ENCODE measurements at regions not wholly inside any gene's neighbourhood (a gene's known extent, or its start where the extent isn't known, plus 50 kb on each side); places are given as distances from the start of the nearest gene placed in this dataset.
"Not testable (repeated sequence)": the region's sequence is repeated elsewhere in the genome, so short reads cannot be mapped to it uniquely, and the experiment has no call there.

DNA sequence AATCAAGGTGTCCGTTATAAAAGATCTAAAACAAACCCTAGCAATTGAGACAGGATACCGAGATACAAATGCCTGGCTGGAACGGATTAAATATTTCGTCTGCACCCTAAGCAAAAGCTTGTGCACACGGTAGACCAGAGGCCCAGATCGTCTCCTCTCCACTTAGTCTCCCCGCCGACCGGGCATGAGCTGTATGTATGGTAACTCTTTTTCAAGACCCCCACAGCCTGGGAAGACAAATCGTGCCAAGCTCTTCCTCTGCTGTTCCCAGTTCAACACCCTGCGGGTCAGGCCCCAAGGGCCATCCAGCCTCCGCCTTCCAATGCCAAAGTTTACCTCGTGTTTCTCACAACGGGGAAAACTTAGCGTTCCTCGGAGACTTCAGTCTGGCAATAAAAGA is 285.7 kb upstream of the GALNT17 start:
- DNase-seq: no peak

DNA sequence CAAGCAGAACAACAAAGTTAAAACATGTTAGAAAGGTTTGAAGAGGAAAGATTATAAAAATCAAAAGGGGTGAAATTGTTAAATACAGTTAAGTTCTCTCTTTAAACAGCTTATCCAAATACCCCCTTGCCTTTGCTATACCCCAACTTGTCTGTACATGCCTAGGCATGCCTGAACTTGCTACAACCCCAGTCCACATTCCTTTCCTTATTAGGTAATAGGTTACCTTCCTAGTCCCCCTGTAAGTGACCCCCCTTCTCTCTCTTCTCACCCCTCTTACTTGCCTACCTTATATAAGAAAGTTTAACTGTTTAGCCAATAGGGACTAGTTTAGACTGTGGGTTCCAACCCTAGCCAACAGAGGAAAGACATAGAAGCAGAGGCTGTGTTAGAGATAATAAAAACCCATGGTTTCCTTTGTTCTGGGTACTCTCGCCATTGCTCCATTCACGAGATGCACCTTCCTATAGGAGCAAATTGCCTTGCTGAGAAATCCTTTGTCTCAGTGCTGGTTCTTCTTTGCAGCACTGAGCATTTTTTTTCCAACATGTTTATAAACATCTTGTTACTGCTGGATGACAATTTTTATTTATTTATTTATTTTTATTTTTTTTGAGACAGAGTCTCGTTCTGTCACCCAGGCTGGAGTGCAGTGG is 282.2 kb upstream of the GALNT17 start:
- DNase-seq: no peak

DNA sequence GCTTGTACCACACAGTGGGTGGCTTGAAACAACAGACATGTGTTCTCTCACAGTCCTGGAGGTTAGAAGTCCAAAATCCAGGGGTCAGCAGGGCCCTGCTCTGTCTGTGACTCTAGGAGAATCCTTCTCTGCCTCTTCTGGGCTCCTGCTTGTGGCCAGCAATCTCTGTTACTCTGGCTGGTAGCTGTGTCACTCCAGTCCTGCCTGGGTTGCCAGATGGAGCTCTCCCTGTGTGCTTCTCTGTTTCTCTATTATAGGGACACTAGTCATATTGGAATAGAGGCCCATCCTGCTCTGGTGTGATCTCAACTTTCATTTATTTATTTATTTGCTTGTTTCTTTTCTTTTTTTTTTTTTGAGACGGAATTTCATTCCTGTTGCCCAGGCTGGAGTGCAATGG is 276.6 kb upstream of the GALNT17 start:
- no peak for DNase-seq

DNA sequence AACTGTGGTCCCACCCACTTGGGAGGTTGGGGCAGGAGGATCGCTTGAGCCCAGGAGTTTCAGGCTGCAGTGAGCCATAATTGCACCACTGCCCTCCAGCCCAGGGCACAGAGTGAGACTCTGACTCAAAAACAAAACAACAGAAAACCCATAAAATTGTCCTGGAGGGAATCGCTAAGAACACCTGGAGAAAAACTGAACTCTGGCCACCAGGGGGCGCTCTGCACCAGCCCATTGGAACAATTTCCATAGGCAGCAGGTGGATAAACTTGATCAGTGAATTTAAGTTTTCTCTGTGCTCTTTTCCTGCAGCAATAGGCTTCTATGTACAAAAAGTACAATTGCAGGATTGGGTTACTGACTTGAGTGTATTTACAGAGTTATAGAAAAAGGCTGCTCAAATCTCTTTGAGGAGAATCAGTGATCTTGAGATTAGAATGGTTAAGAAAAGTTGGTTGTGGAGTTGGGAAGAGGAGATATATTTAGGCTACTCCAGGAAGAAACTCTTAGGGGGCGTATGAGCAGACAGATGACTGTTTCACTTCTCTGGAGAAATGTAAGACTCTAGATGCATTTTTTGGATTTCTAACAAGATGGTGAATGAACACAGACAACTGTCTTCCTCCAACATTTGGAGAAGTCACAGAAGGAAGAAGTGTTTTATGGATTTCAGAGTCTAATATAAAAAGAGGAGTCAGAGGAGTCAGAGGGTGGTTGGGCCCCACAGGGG is 274.9 kb upstream of the GALNT17 start:
- DNase-seq: peak; percentile 39

DNA sequence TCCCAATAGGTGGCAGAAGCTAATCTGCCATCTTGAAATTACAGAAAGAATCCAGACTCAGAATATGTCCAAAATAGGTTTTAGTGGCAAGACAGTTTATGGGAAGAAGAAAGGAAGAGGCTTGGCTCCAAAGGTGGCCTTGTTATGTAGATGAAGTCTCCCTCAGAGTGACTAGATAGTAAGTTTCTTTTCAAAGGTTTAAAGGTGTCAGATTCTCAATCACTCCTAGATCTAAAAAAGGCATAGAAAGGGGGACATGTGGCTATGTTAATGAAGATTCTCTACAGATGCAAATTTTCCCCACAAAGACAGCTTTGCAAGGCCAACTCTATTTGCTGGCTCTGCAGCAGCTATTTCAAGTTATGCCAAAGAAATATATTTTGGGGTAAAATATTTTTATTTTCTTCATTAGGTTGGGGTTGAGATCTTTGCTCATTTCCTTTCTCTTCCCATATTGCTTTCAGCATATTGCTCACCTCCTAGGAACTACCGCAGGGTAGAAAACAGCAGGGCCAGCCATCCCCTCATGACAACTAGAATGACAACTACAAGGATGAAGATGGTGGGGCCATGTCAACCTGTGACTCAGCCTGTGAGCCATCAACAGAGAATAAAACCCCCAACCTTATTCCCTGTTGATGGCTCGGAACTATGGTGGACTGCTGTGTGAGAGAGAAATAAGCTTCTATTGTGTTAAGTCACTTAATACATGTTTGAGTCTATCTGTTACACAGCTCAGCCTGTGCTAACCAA is 274.0 kb upstream of the GALNT17 start:
- DNase-seq: no peak

DNA sequence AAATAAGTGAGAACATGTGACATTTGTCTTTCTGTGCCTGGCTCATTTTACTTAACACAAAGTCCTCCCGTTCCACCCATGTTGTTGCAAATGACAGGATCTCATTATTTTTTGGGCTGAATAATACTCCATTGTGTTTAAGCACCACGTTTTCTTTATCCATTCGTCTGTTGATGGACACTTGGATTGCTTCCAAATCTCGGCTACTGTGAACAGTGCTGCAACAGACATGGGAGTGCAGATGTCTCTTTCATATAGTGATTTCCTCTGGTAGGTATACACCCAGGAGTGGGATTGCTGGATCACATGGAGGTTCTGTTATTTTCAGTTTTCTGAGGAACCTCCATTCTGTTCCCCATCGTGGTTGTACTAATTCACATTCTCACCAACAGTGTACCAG is 264.4 kb upstream of the GALNT17 start:
- no peak for DNase-seq

DNA sequence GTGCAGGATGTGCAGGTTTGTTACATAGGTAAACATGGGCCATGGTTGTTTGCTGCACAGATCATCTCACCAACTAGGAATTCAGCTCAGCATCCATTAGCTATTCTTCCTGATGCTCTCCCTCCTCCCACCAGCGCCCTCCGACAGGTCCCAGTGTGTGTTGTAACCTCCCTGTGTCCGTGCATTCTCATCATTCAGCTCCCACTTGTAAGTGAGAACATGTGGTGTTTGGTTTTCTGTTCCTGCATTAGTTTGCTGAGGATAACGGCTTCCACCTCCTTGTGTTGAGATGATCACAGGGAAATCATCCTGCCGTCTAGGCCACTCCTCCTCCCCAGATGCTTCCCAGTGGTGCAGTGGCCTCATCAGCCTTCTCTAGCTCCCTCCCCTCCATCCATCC is 261.6 kb upstream of the GALNT17 start:
- DNase-seq: no peak

DNA sequence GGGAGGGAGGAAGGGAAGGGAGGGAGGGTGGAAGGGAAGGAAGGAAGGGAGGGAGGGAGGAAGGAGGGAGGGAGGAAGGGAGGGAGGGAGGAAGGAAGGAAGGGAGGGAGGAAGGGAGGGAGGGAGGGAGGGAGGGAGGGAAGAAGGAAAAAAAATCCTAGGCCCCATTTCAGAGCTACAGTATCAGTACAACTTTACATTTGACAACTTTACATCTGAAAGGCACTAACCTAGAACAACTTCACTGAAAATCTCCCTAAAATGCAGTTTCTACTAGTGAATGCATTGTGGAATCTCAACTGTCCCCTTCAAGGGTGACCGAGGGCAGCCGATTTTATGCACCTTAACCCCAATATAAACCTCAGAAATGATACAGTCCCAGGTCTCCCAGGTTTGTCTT is 259.8 kb upstream of the GALNT17 start:
- DNase-seq: no peak

DNA sequence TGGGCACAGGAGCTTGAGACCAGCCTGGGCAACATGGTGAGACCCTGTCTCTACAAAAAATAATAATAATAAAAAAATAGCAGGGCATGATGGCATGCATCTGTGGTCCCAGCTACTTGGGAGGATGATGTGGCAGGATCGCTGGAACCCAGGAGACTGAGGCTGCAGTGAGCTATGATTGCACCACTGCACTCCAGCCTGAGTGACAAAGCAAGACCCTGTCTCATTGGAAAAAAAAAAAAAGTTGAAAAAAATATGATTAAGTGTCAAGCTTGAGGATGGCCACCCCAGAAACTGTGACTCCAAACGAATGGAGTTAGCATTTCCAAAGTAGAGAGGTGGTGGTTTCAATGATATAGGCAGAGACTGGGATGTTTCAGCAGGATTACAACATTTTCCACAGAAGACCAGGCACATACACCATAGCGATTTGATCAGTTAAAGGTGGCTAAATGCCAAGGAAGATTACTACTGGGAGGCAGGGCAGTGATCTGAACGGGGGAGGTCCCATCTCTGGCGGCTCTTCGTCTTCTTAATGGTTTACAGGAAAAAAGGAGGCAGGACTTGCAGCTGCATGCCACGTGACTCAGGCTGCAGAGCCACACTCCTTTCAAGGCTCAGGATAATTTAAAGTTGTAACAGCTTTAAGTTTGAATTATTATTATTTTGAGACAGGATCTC is 250.6 kb upstream of the GALNT17 start:
- no peak for DNase-seq

DNA sequence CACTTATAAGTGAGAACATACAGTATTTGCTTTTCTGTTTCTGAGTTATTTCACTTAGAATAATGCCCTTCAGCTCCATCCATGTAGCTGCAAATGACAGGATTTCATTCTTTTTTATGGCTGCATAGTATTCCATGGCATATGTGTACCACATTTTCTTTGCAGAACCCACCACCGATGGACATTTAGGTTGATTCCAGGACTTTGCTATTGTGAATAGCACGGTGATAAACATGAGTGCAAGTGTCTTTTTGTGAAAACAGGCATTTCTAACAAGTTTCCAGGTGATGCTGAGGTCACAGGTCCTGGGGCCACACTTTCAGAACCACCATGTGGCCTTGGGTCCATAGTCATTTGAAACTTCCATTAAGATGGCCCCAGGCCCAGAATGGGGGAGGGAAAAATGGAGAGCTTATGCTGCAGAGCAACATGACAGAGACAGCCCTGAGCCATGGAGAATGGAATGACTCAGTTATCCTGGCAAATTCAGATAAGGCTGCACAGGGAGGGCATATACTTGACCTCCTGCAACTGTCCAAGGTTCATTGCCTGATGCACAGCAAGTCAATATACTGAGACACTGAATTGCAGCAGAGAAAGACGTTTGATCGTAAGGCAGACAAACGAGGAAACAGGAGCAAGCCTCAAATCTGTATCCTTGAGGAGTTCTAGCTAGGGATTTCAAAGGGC is 248.0 kb upstream of the GALNT17 start:
- no peak for DNase-seq

DNA sequence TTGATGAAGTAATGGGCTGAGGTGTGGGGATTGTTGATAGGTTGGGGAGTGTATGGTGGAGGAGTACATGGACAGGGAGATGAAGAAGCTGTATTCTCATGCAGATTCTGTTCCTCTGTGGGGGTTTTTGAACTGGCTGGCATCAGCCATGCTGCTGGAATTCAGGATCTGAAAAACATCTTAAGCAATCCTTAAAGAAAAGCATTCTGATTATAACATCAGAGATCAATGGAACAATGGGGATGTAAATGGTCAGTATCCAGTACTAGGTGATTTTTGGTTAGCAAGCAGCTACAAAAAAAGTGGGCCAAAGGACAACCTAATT is 247.5 kb upstream of the GALNT17 start:
- no peak for DNase-seq

DNA sequence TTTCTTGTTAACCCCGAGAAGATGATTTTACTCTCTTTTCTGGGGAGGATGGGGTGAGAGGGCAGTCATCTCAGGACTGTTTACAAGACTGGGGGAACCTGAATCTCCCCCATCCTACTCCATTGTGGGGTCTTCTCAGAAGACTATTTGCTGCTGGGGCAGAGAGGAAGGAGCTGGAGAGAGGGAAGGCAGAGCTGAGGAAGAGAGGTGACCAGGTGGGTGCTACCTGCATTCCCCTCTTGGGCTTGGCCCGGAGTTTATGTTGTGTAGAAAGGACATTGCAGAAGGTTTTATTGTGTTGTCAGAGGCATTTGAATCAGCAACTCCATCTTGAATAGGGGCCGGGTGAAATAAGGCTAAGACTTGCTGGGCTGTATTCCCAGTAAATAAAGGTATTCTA is 247.1 kb upstream of the GALNT17 start:
- no peak for DNase-seq

DNA sequence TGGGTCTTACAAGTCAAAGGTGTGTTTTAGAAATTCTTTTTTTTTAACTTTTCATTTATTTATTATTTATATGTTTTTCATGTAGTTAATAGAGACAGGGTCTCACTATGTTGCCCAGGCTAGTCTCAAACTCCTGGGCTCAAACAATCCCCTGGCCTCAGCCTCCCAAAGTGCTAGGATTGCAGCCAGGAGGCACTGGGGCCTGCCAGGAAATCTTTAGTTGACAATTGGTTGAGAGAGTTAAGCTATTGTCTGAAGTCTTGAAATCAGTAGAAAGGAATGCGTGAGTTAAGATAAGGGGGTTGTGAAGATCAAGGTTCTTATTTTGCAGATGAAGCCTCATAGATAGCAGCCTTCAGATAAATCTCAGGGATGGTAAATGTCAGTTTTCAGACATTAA is 245.4 kb upstream of the GALNT17 start:
- DNase-seq: no peak

DNA sequence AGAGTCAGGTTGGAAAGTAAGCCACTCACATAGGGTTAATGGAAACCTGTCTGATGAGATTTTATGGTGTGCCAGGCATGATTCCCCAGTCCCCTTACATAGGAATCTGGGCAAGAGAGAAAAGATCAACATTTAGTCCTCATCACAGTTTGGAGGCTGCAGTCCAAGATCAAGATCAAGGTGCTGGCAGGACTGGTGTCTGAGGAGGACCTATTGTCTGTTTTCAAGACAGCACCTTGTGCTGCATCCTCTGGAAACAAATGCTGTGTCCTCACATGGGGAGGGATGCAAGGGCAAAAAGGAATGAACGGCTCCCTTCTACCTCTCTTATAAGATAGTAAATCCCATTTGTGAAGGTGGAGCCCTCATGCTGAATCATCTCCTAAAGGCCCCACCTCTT is 244.8 kb upstream of the GALNT17 start:
- no peak for DNase-seq

DNA sequence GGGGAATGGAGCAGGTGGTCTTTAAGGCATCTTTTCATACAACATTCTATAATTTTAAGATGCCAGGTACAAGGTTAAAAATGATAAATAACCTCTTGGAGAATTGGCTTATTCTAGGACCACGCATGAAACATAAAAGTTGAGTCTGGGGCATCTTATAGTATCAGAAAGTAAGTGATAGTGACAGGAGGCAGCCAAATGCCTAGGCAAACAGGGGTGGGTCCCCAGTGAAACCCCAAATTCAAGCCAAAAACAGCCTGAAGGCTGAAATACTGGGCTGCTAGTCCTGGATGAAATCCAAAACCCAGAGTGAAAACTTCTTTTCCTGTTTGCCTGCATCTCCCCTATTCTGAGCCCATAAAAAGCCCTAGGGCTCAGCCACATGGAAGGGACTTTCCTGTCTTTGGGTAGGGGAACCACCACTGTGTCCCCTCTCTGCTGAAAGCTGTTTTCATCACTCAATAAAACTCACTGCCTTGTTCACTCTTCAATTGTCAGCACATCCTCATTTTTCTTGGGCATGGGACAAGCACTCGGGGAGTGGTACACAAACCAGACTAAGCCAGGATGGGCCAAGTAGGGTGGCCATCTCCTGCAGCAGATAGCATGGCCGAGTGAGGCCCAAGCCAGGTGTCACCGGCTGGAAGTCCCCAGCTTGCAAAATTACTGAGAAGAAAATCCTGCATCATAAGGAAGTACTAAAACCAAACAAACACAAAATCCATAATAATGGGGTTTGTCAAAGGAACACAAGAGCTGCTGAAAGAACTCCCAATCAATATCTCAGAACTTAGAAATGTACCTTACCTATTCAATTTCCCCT is 241.6 kb upstream of the GALNT17 start:
- no peak for DNase-seq

DNA sequence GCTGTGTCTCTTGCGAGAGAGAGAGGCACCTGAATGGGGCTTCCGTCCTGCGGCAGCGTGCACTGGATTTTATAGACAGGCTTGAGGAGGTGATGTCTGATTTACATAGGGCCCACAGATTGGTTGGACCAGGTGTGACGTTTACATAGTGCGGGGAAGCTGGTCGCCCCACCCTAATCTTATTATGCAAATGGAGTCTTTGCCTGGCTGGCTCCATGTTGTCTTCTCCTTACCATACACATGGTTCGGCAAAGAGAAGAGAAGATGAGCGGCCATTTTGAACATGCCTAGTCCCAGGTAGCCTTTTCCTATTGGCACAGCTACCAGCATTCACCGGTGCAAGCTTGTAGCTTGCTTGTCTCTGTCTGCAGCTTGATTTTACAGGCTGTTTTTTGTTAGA is 238.5 kb upstream of the GALNT17 start:
- DNase-seq: no peak

DNA sequence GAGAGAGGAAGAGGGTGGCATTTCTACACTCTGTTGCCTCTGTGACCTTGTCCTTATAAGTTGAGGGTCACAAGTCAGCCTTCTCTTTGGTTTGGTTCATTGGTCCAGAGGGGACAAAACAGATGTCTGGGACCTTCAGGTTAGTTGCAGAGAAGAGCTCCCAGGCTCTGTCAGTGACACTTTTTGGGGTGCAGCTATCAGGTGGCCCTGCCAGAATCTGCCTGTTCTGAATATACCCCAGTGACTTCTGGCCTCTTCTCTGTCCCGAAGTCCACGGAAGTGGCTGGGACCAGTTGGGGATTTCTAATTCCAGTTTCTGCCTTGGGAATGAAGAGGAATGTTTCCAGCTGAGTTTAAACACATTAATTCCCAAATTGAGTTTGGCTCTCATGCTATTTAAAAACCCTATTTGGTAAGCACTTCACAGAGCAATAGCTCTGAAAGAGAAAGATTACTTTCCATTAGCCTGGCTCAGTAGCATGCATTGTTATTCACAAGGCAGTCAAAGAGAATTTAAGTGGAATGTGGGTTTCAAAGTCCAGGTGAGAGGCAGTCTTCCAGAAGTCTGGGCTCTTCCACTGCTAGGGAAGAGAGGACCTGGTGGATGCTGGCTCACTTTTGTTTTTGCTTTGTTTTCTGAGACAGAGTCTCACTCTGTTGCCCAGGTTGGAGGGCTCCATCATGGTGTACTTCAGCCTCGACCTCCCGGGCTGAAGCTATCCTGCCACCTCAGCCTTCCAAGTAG is 237.8 kb upstream of the GALNT17 start:
- DNase-seq: no peak

DNA sequence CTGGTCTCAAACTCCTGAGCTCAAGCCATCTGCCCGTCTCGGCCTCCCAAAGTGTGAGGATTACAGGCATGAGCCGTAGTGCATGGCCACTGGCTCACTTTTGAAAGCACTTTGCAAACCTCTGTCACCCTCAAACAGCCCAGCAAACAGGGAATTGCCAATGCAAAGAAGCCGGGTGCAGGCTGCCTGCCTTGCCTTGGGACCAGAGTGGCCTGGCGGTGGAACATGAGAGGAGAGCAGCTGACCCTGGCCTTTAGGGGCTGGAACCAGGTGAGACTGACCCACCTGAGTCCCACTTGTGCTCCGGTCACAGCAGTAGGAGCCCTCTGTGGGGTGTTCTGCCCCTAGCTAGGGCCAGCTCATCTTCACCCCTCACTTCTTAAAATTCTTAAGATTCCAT is 237.1 kb upstream of the GALNT17 start:
- no peak for DNase-seq

DNA sequence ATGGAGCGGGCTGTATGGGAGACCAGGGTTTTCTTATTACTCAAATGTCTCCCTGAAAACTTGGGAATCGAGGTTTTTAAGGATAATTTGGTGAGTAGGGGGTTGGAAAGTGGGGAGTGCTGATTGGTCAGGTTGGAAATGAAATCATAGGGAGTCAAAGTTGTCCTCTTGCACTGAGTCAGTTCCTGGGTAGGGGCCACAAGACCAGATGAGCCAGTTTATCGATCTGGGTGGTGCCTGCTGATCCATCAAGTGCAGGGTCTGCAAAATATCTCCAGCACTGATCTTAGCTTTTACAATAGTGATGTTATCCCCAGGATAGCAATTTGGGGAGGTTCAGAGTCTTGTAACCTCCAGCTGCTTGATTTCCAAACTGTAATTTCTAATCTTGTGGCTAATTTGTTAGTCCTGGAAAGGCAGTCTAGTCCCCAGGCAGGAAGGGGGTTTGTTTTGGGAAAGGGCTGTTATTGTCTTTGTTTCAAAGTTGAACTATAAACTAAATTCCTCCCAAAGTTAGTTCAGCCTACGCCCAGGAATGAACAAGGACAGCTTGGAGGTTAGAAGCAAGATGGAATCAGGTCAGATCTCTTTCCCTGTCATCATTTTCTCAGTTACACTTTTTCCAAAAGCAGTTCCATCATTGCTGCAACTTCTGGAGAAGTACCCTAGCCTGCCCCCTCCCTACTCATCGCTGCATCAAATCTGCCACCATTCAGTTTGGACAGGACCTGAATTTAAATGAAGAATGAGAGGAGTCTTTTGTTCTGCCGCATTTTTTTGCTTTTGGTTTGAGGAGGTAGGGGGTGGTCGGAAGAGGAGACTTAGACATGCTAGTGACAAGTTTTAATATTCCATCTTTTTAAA is 236.4 kb upstream of the GALNT17 start:
- DNase-seq: not testable (repeated sequence)
